SIG-M5 treated with dmso at 0.1 percent for 504 hours (cell line): ENCODE measurements at regions not wholly inside any gene's neighbourhood (a gene's known extent, or its start where the extent isn't known, plus 50 kb on each side); places are given as distances from the start of the nearest gene placed in this dataset.
A peak's percentile ranks its signal among the peaks of the same experiment; 100 is the strongest.
"Not testable (repeated sequence)": the region's sequence is repeated elsewhere in the genome, so short reads cannot be mapped to it uniquely, and the experiment has no call there.

Experiments
- DNase-seq: peaks from one replicate; lab custom pipeline; 2025; ENCODE audit not compliant: unreplicated experiment; lab: John Stamatoyannopoulos, UW

DNA sequence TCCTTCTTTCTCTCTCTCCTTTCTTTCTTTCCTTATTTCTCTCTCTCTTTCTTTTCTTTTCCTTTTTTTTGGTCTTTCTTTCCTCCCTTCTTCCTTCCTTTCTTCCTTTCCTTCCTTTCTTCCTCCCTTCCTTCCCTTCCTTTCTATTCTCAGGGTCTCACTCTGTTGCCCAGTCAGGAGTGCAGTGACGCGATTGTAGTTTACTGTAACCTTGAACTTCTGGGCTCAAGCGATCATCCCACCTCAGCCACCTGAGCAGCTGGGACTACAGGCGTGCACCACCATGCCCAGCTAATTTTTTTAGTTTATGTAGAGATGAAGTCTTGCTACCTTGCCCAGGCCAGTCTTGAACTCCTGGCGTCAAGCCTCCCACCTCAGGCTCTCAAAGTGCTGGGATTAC lies 83.8 kb upstream of the PPM1B start:
- no peak for DNase-seq

GRCh38 chr2:44086629-44087028 lies 82.0 kb upstream of the PPM1B start:
- DNase-seq, result no peak

DNA sequence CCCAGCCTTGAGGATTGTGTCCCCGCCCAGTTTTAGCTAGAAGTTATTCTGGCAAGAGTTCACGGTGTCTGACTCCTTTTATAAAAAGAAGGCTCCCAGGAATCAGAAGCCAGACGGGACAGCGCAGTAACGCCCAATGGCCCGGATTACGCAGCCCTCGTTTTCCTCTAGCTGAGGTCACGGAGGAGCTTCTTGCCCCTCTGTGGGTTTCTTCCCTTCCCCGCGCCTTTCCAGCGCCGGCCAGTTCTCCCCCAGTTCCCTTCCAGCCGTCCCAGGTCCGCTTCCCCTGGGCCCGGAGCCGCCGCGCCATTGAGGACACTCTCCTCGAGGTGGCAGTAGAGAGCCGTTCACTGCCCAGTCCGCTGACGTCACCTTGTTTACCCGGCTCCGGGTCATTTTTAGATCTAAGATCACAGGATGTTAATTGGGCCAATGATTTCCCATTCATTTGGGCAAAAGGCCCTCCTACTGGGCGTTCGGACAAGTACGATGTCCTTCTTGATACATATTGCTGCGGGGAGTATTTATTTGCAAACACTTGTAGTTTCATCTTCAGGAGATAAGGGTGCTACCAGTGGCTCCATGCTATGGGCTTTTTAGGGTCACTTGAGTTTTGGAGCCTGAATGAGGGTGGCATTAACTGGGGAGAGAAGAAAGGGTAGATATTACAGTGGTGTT lies 81.5 kb upstream of the PPM1B start:
- DNase-seq, result peak; percentile 82

- DNase-seq, result no peak
Measured at GRCh38 chr2:44087714-44088092, 81.0 kb upstream of the PPM1B start.

- not testable (repeated sequence) for DNase-seq
Measured at GRCh38 chr2:44092519-44092918, 76.2 kb upstream of the PPM1B start.

DNA sequence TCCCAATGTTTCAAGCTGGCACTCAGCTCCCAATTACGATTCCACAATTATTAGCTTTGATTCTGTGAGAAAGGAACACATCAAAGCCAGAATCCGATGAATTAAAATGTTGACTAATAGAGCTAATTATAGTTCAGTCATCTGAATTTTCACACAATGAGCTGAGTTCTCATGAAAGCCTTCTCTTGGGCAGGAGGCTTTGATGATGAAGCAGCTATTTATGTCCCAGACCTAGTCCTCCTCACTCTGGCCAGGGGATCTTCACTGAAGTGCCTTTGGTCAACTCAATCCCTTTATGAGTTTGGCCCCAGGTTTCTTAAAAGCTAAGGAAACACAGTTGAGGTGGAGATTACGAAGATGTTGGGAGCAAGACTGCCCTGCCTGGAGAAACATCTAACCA lies 74.7 kb upstream of the PPM1B start:
- DNase-seq, result no peak

DNA sequence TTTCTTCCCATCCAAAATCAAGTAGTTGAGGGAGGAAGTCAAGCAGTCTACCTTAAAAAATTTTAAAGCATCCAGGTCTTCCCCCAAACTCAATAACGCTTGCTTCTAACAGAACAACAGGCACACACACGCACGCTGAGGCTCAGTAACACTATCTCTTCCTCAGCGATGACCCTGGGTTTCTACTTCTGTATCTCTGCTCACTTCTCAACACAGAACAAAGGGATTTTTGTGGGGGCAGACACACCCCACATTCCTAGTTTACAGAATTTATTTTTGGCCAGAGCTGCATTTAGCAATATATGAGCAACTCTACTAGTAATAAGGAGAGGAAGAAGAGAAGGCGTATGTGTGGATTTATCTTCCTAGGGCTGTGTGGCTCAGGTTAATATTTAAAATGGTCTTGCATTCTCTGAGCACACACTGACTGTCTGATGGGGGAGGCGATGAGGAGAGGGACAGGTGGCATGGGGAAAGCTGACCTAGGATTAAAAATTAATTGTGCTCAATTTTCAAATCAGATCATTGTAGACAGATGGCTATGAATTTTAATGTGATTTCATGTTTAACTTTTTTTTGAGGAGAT lies 71.3 kb upstream of the PPM1B start:
- no peak for DNase-seq

GRCh38 chr2:44098050-44098449 lies 70.6 kb upstream of the PPM1B start:
- no peak for DNase-seq

DNA sequence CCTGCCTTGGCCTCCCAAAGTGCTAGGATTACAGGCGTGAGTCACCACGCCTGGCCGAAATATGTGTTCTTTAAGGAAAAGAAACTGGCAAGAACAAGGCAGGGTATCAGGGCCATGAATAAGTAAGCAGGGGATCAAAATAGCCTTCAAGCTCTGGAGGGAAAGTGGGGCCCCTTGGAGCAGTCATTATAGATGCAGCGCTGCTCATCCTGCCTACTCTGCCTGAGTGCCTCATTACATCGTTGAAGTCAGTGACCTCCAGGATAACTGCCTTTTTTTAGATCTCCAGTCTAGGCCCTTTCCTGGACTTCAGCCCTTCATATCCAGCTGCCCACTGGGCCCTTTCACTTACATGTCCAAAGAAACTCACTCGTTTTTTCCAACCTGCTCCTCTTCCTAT lies 69.8 kb upstream of the PPM1B start:
- no peak for DNase-seq

DNA sequence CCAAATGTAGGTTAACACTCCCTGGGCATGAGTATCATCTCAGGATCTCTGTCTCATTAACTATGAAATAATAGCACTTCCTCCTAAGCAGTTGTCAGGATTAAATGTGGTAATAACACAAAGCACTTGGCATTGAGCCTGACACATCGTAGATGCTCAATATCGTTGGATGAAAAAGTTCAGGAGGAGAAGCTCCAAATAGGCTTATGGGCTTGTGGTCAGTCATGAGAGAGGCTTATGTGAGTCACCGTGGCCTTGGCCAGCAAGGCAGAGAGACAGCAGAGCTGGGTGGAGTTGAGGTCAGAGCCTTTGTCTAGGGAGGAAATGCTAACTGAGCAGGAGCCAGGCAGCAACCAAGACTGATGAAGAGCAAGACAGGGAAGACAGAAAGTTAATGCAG lies 68.3 kb upstream of the PPM1B start:
- peak; percentile 56 for DNase-seq

DNA sequence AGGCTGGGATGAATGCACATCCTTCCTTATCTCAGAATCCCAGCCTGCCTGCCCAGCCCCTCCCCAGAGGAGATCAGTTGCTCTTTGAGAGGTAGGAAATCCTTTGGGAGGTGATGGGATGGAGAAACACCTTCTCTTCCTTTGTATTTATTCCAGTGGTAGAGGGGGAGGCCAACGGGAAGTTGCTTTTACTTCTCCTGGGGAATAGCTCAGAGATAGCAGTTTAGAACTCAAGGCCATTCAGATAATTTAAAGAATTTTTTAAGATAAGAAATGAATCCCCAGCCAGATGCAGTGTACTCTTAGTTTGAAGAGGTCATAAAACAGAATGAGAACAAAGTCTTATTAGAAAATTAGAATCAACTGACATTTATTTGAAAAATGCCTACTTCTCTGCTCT lies 67.4 kb upstream of the PPM1B start:
- DNase-seq, result no peak

GRCh38 chr2:44102790-44103562 lies 65.7 kb upstream of the PPM1B start:
- DNase-seq, result no peak

DNA sequence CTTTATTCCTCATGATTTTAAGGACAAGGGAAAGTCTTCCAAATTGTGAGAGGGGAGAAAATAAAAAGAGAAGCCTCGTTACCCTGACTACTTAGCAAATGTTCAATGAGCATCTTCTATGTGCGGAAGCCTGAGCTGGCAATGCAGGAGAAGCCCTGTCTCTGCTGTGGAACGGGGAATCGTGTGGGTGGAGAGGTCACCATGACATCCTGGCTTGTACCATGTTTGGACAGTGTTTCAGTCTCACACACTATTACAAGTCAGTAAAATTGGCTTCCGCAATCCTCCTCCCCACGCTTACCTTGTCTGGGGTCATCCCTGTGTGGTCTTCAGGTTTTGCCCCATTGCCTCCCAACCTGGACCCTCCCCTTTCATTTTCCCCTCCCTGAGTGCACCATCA lies 65.0 kb upstream of the PPM1B start:
- DNase-seq, result no peak

DNA sequence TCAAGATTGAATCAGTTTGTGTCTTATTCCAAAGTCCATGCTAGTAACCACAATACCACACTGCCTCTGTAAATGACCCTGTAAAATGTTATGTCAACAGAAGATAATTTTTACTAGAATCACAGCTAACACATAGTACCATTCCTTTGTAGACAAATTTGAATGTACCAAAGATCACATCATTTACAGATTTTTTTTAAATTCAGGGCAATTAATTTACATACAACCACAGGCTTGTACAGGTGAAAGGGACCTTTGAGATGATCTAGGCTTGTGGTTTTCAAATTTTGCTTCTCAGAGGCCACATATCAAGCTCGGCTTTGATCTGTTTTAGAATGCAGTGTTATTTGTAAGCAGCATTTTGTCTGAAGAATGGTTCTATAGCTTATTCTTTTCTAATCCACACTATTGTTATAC lies 63.8 kb upstream of the PPM1B start:
- no peak for DNase-seq

- DNase-seq, result not testable (repeated sequence)
Measured at GRCh38 chr2:44106509-44106908, 62.2 kb upstream of the PPM1B start.

- no peak for DNase-seq
Measured at GRCh38 chr2:44107086-44107740, 61.5 kb upstream of the PPM1B start.

- DNase-seq, result no peak
Measured at GRCh38 chr2:44107974-44108373, 60.7 kb upstream of the PPM1B start.

DNA sequence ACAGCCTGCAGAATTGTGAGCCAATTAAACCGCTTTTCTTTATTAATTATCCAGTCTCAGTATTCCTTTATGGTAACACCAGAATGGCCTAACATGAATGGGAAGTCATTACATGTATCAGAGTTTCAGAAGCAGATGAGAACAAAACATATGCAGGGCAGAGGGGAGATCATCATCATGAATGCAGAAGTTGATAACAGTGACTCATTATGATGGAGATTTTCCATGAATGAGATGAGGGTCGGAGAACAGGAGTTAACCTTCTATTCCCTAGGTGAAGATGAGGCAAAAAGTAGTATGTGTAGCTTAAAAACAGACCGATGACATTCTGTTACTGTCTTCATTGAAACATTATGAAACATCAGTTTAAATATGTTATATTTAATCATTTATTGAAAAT lies 59.5 kb upstream of the PPM1B start:
- no peak for DNase-seq

DNA sequence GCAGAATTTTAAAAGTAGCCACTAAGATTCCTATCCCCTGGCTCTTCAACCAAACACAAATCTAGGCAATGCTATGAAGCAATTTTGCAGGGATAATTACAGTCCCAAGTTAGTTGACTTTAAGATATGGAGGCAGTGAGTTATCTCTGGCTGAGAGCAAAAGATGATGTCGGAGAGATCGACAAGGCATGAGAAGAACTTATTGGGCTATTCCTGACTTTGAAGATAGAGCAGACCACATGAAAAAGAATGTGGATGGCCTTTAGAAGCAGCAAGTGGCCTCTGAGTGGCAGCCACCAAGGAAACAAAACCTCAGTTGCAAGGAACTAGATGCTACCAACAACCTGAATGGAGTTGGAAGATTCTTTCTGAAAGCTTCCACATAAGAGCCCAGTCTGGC lies 58.2 kb upstream of the PPM1B start:
- DNase-seq, result no peak

DNA sequence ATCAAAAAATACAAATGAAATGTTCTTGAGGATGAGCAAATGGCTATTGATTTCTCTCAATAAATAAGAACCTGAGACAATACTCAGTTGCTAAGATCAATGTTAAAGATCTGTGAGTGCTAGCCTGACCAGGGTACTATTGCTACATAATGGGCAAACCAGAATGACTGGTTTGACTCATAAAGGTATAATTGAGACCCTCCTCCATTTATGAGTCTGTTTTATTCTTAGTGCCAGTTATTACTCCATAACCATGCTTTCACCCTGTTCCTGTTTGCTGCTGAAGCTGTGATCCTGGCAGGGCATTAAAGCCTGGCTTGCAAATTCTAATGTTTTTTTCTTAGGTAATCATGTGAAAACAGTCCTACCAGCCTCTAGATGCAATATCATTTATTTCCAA lies 56.6 kb upstream of the PPM1B start:
- peak; percentile 26 for DNase-seq

DNA sequence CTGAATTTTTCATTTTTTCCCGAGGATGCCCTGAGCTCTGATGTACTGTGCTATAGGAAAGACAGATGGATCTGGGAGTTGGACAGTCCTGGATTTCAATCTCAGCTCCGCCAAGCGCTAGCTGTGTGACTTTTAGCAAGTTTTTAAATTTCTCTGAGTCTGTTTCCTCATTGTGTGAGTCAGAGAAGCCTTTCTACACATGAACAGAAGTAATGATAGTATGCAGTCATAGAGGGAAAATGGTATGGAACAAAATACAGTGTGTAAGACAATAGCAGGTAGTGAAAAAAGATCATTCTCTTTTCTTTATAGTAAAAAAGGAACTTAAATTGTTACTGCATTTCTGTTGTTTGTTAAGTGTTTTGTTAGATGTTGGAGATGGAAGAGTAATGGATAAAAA lies 52.4 kb upstream of the PPM1B start:
- no peak for DNase-seq

- DNase-seq, result no peak
Measured at GRCh38 chr2:44118257-44118656, 50.4 kb upstream of the PPM1B start.
